Effector memory CD8-positive, alpha-beta T cell (primary cell): ENCODE measurements at regions not wholly inside any gene's neighbourhood (a gene's known extent, or its start where the extent isn't known, plus 50 kb on each side); places are given as distances from the start of the nearest gene placed in this dataset.

Experiments used
- ATAC-seq: fragments of 150-1000 bp; cut with Tn5 transposase; replicated peaks from 2 replicates; pipeline ENCODE4 v1.10.0; 2021; ENCODE audit warnings: mild to moderate bottlenecking, moderate library complexity
- DNase-seq, 3 experiments: peaks; one replicate each; pipeline ENCODE4 v3.0.0; 2021
- H3K27ac Mint-ChIP-seq, 2 donors: one replicate each; pipeline ENCODE4 v1.8.0; 2022; ENCODE audit warnings: mild to moderate bottlenecking in 2 of 2, mixed read lengths in 2 of 2, moderate library complexity in 2 of 2
- H3K27me3 Mint-ChIP-seq, 2 donors: one replicate each; pipeline ENCODE4 v1.8.0; 2022; ENCODE audit warnings: mixed read lengths in 2 of 2
- H3K36me3 Mint-ChIP-seq: one replicate; pipeline ENCODE4 v1.8.0; 2022; ENCODE audit warnings: mild to moderate bottlenecking, moderate library complexity, mixed read lengths; ENCODE audit not compliant: insufficient read depth
- H3K4me1 Mint-ChIP-seq, 2 donors: one replicate each; pipeline ENCODE4 v1.8.0; 2022; ENCODE audit warnings: low read depth in 2 of 2, mixed read lengths in 2 of 2
- H3K4me3 Mint-ChIP-seq, 2 donors: one replicate each; pipeline ENCODE4 v1.8.0; 2022; ENCODE audit warnings: mild to moderate bottlenecking in 2 of 2, mixed read lengths in 2 of 2, moderate library complexity in 2 of 2
- H3K9me3 Mint-ChIP-seq, 2 donors: one replicate each; pipeline ENCODE4 v1.8.0; 2022; ENCODE audit warnings: mixed read lengths in 2 of 2

- Mint-ChIP-seq H3K9me3 (no peaks in the 10 kb centered on the region), H3K27ac (no peak overlapping the region), H3K4me3 (no peak overlapping the region), H3K27me3 (peaks cover 8 to 45% of the 10 kb centered on the region in 2 donors), H3K4me1 (no peaks in the 10 kb centered on the region), H3K36me3 (no peaks in the 10 kb centered on the region)
- DNase-seq (no peak), ATAC-seq (no peak)
Measured at GRCh38 chr13:44816701-44817100, 172.6 kb downstream of the NUFIP1 start.

GRCh38 chr13:44815623-44816022 lies 173.6 kb downstream of the NUFIP1 start:
- no peaks in the 10 kb centered on the region for H3K4me1 Mint-ChIP-seq
- H3K27me3 Mint-ChIP-seq, result peaks cover 8 to 40% of the 10 kb centered on the region in 2 donors
- ATAC-seq (no peak), DNase-seq (no peak)
- H3K9me3 Mint-ChIP-seq, result no peaks in the 10 kb centered on the region
- H3K36me3 Mint-ChIP-seq, result no peaks in the 10 kb centered on the region
- no peak overlapping the region for H3K4me3 Mint-ChIP-seq
- no peak overlapping the region for H3K27ac Mint-ChIP-seq

- Mint-ChIP-seq H3K9me3 (no peaks in the 10 kb centered on the region), H3K4me3 (no peak overlapping the region), H3K4me1 (no peaks in the 10 kb centered on the region), H3K27me3 (peaks cover 8 to 32% of the 10 kb centered on the region in 2 donors), H3K36me3 (no peaks in the 10 kb centered on the region), H3K27ac (no peak overlapping the region)
- no peak for ATAC-seq
- DNase-seq, result no peak
Measured at GRCh38 chr13:44814836-44815235, 174.4 kb downstream of the NUFIP1 start.

- H3K36me3 Mint-ChIP-seq, result no peaks in the 10 kb centered on the region
- H3K9me3 Mint-ChIP-seq, result no peaks in the 10 kb centered on the region
- H3K27me3 Mint-ChIP-seq, result peaks cover 8 to 26% of the 10 kb centered on the region in 2 donors
- H3K27ac Mint-ChIP-seq, result no peak overlapping the region
- no peak for DNase-seq
- no peak overlapping the region for H3K4me3 Mint-ChIP-seq
- peaks cover 0 to 2% of the 10 kb centered on the region in 2 donors for H3K4me1 Mint-ChIP-seq
- ATAC-seq, result no peak
Measured at GRCh38 chr13:44814161-44814560, 175.1 kb downstream of the NUFIP1 start.

GRCh38 chr13:44812818-44813217 lies 176.5 kb downstream of the NUFIP1 start:
- H3K9me3 Mint-ChIP-seq, result no peaks in the 10 kb centered on the region
- peak overlapping the region in 1 of 2 donors; percentile 11 for H3K27ac Mint-ChIP-seq
- ATAC-seq (no peak), DNase-seq (no peak)
- H3K36me3 Mint-ChIP-seq, result peaks cover 2% of the 10 kb centered on the region
- peaks cover 0 to 2% of the 10 kb centered on the region in 2 donors for H3K4me1 Mint-ChIP-seq
- H3K4me3 Mint-ChIP-seq, result no peak overlapping the region
- H3K27me3 Mint-ChIP-seq, result peaks cover 6 to 15% of the 10 kb centered on the region in 2 donors

GRCh38 chr13:44810061-44810840 lies 179.0 kb downstream of the NUFIP1 start:
- no peaks in the 10 kb centered on the region for H3K9me3 Mint-ChIP-seq
- H3K4me3 Mint-ChIP-seq, result no peak overlapping the region
- DNase-seq (no peak), ATAC-seq (no peak)
- H3K27me3 Mint-ChIP-seq, result peaks cover 0 to 6% of the 10 kb centered on the region in 2 donors
- peaks cover 2% of the 10 kb centered on the region for H3K36me3 Mint-ChIP-seq
- H3K27ac Mint-ChIP-seq, result no peak overlapping the region
- peaks cover 0 to 2% of the 10 kb centered on the region in 2 donors for H3K4me1 Mint-ChIP-seq

- peaks cover 0 to 2% of the 10 kb centered on the region in 2 donors for H3K4me1 Mint-ChIP-seq
- no peak overlapping the region for H3K4me3 Mint-ChIP-seq
- no peak for ATAC-seq
- H3K36me3 Mint-ChIP-seq, result peaks cover 2% of the 10 kb centered on the region
- no peaks in the 10 kb centered on the region for H3K9me3 Mint-ChIP-seq
- peaks cover 0 to 14% of the 10 kb centered on the region in 2 donors for H3K27me3 Mint-ChIP-seq
- no peak for DNase-seq
- no peak overlapping the region for H3K27ac Mint-ChIP-seq
Measured at GRCh38 chr13:44809190-44809589, 180.1 kb downstream of the NUFIP1 start.

- Mint-ChIP-seq H3K27me3 (peaks cover 4 to 19% of the 10 kb centered on the region in 2 donors), H3K4me3 (no peak overlapping the region), H3K27ac (no peak overlapping the region), H3K36me3 (peaks cover 2% of the 10 kb centered on the region), H3K9me3 (no peaks in the 10 kb centered on the region), H3K4me1 (peaks cover 0 to 2% of the 10 kb centered on the region in 2 donors)
- no peak for DNase-seq
- no peak for ATAC-seq
Measured at GRCh38 chr13:44808185-44808584, 181.1 kb downstream of the NUFIP1 start.

GRCh38 chr13:44807449-44808034 lies 181.7 kb downstream of the NUFIP1 start:
- H3K9me3 Mint-ChIP-seq, result no peaks in the 10 kb centered on the region
- H3K4me3 Mint-ChIP-seq, result no peak overlapping the region
- DNase-seq, result no peak
- H3K27me3 Mint-ChIP-seq, result peaks cover 9 to 25% of the 10 kb centered on the region in 2 donors
- no peak overlapping the region for H3K27ac Mint-ChIP-seq
- H3K36me3 Mint-ChIP-seq, result peaks cover 2% of the 10 kb centered on the region
- no peak for ATAC-seq
- H3K4me1 Mint-ChIP-seq, result peaks cover 0 to 2% of the 10 kb centered on the region in 2 donors

GRCh38 chr13:44806826-44807225 lies 182.4 kb downstream of the NUFIP1 start:
- DNase-seq, result no peak
- no peak overlapping the region for H3K27ac Mint-ChIP-seq
- H3K4me3 Mint-ChIP-seq, result no peak overlapping the region
- no peak for ATAC-seq
- H3K4me1 Mint-ChIP-seq, result peaks cover 0 to 2% of the 10 kb centered on the region in 2 donors
- peaks cover 2% of the 10 kb centered on the region for H3K36me3 Mint-ChIP-seq
- no peaks in the 10 kb centered on the region for H3K9me3 Mint-ChIP-seq
- peaks cover 9 to 29% of the 10 kb centered on the region in 2 donors for H3K27me3 Mint-ChIP-seq

- ATAC-seq (no peak), DNase-seq (no peak)
- Mint-ChIP-seq H3K27ac (no peak overlapping the region), H3K9me3 (no peaks in the 10 kb centered on the region), H3K4me3 (no peak overlapping the region), H3K4me1 (peaks cover 0 to 2% of the 10 kb centered on the region in 2 donors), H3K36me3 (peaks cover 2% of the 10 kb centered on the region), H3K27me3 (peaks cover 15 to 40% of the 10 kb centered on the region in 2 donors)
Measured at GRCh38 chr13:44805585-44805984, 183.7 kb downstream of the NUFIP1 start.

- Mint-ChIP-seq H3K4me3 (no peak overlapping the region), H3K27ac (no peak overlapping the region), H3K27me3 (peaks cover 15 to 45% of the 10 kb centered on the region in 2 donors), H3K9me3 (no peaks in the 10 kb centered on the region), H3K36me3 (no peaks in the 10 kb centered on the region), H3K4me1 (no peaks in the 10 kb centered on the region)
- no peak for ATAC-seq
- no peak for DNase-seq
Measured at GRCh38 chr13:44803390-44803789, 185.9 kb downstream of the NUFIP1 start.

GRCh38 chr13:44802491-44802890 lies 186.8 kb downstream of the NUFIP1 start:
- DNase-seq (no peak), ATAC-seq (no peak)
- H3K27ac Mint-ChIP-seq, result no peak overlapping the region
- no peaks in the 10 kb centered on the region for H3K9me3 Mint-ChIP-seq
- H3K27me3 Mint-ChIP-seq, result peaks cover 15 to 45% of the 10 kb centered on the region in 2 donors
- no peak overlapping the region for H3K4me3 Mint-ChIP-seq
- H3K4me1 Mint-ChIP-seq, result no peaks in the 10 kb centered on the region
- H3K36me3 Mint-ChIP-seq, result no peaks in the 10 kb centered on the region

GRCh38 chr13:44801990-44802389 lies 187.3 kb downstream of the NUFIP1 start:
- Mint-ChIP-seq H3K4me3 (no peak overlapping the region), H3K9me3 (no peaks in the 10 kb centered on the region), H3K4me1 (no peaks in the 10 kb centered on the region), H3K36me3 (no peaks in the 10 kb centered on the region), H3K27ac (no peak overlapping the region), H3K27me3 (peaks cover 15 to 45% of the 10 kb centered on the region in 2 donors)
- ATAC-seq (no peak), DNase-seq (no peak)
